ENCODE measurements at regions not wholly inside any gene's neighbourhood (a gene's known extent, or its start where the extent isn't known, plus 50 kb on each side); places are given as distances from the start of the nearest gene placed in this dataset.

DNA sequence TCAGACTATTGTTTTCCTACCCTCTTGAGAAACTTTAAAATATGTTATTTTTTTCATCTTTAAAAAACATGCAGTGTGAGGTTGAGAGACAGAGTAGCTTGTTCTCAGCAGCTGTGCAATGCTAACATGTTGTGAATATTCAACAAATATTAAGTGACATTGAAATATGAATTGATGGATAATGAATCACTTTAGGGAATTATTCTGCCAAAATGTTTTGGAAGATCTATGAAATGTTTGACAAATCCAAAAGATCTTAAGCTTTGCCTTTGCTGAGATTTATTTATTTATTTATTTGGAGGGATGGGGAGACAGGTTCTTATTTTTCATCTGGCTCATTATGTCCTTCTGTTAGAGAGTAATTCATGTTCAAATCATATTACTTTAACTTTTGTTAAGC lies 680.1 kb upstream of the CXADR start:
- DNase-seq = no peak
- no peaks in the 10 kb centered on the region for H3K9me3 ChIP-seq (replicated peaks)
- no peak overlapping the region for H3K27ac ChIP-seq
- H3K4me3 ChIP-seq = no peak overlapping the region
- peaks cover 16% of the 10 kb centered on the region for H3K4me1 ChIP-seq
- no peaks in the 10 kb centered on the region for H3K36me3 ChIP-seq
- H3K27me3 ChIP-seq = no peaks in the 10 kb centered on the region

DNA sequence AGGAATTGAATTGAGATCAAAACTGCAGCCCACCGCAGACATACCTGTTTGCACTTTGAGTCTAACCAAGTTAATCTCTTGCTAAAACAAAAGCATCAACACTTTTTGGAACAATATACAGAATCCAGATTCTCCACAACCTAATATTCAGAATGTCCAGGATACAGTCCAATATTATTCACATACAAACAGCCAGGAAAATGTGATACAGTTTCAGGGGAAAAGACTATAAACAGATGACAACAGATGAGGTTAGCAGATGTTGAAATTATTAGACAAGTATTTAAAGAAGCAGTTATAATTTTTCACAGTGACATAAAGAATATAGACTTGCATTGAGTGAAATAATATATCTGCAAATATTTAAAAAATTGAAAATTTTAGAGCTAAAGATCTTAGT lies 678.1 kb upstream of the CXADR start:
- H3K27ac ChIP-seq = no peak overlapping the region
- no peak for DNase-seq
- H3K4me3 ChIP-seq = no peak overlapping the region
- no peaks in the 10 kb centered on the region for H3K9me3 ChIP-seq (replicated peaks)
- no peaks in the 10 kb centered on the region for H3K27me3 ChIP-seq
- peaks cover 25% of the 10 kb centered on the region for H3K4me1 ChIP-seq
- H3K36me3 ChIP-seq = no peaks in the 10 kb centered on the region

DNA sequence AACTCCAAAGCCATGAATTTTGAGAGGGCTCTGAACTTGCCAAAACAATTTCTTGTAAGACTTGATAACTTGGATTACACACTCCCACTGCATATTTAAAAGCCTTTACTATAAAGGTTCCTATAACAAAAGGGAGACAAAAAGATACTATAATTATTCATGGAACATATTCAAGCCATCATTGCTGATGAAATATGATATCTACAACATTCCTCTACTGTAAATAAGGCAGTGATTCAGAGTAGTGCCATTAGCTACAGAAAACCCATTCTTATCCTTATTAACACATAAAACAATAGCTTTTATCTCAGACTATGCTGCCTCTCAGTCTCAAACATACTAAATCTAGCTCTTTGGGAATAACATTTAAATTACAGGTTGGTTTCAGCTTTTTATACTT lies 675.5 kb upstream of the CXADR start:
- Histone ChIP-seq H3K9me3 (replicated peaks) (no peaks in the 10 kb centered on the region), H3K27ac (no peak overlapping the region; the same call in 1 of the 2 replicates), H3K27me3 (no peaks in the 10 kb centered on the region), H3K4me1 (peaks cover 25% of the 10 kb centered on the region), H3K36me3 (no peaks in the 10 kb centered on the region), H3K4me3 (no peak overlapping the region)
- peak in 1 of 2 experiments; percentile 28 for DNase-seq

DNA sequence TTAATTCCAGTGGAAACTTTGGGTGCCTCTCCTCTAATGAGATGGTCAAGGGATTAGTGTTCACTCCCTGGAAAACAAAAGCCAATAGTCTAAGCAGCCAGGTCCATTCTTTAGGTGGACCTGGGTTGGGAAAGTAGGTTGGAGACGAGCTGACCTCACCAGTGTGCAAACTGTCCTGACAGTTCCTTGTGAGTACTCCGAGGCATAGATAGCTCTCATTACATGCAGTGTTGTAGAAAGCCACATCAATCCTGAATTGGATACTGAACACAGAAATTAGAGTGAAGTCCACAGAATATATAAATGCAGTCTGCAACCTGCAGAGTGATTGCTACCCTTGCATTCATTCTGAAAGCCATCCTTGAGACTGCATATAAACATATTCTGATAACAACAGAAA lies 675.1 kb upstream of the CXADR start:
- DNase-seq = peak in 1 of 2 experiments; percentile 28
- Histone ChIP-seq H3K4me3 (no peak overlapping the region), H3K27me3 (no peaks in the 10 kb centered on the region), H3K36me3 (no peaks in the 10 kb centered on the region), H3K4me1 (peaks cover 25% of the 10 kb centered on the region), H3K27ac (no peak overlapping the region; the same call in 1 of the 2 replicates), H3K9me3 (replicated peaks) (no peaks in the 10 kb centered on the region)

DNA sequence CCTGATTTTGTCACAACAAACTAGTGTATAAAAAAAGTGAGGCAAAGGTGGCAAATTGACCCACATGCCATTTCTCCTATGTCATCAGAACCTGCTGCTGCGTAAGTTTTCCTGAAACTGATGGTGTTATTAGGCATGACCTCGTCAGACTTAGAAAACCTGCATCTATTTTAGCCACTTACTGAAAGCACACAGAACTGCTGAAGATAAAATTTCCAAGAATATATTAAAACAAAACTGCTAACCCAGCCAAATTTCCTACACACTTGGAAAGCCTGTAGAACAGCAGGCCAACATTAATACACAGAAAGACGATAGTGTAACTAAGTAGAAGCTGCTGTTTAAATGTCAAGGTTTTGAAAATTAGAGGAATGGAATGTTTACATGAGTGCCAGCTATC lies 674.5 kb upstream of the CXADR start:
- H3K36me3 ChIP-seq = no peaks in the 10 kb centered on the region
- peak in 1 of 2 experiments; percentile 6 for DNase-seq
- no peaks in the 10 kb centered on the region for H3K9me3 ChIP-seq (replicated peaks)
- peaks cover 25% of the 10 kb centered on the region for H3K4me1 ChIP-seq
- H3K27me3 ChIP-seq = no peaks in the 10 kb centered on the region
- no peak overlapping the region for H3K4me3 ChIP-seq
- H3K27ac ChIP-seq = no peak overlapping the region

DNA sequence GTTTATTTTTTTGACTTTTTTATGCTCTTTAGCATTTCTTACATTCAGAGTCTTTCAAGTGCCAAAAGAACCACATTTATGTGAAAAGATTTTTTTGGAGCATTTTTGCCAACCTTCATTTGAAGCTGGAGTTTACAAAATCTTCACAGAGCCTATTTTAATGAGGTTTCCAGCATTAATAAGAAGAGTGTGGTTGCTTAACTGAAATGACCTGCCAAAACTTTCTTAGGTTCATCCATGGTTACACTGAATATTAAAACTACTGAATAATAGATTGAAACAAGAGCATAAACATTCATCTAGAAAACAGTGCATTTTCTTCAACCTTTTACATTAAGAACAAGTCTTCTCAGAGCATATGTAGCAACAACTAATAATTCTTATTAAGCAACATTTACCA lies 672.3 kb upstream of the CXADR start:
- H3K27me3 ChIP-seq = no peaks in the 10 kb centered on the region
- no peaks in the 10 kb centered on the region for H3K9me3 ChIP-seq (replicated peaks)
- H3K27ac ChIP-seq = no peak overlapping the region
- no peak overlapping the region for H3K4me3 ChIP-seq
- no peaks in the 10 kb centered on the region for H3K36me3 ChIP-seq
- peaks cover 25% of the 10 kb centered on the region for H3K4me1 ChIP-seq
- DNase-seq = no peak

DNA sequence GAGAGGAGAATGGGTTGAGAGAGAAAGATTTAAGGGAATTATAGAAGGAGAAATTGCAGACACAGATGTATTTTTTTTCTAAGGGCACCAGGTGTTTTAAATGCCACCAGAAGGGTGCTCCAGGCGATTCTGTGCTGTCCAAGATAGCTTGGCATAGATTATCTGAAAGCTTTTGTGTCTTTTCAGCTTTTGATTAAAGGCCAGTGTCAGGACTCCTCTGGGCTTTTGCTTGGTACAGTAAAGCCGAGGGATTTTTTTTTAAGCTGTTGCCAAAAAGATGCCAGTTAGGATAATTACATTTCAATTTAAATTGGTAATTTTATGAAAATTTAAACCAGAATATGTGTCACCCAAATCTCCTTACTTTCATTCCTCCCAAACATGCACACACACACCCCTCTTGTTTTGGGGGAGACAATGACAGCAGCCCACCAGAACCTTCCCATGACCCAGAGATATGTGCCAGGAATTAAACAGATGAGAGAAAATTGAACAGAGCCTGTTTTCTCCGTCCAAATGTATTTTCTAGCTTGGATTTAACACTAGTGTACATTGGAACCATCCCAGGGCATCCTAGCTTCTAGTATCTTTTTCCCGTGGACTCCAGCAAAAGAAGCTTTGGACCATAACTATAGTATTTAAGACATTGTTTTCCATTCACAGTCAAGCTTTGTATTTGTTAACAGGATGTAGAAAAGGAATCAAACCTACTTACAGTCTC lies 670.7 kb upstream of the CXADR start:
- H3K4me1 ChIP-seq = peaks cover 16% of the 10 kb centered on the region
- no peak overlapping the region for H3K4me3 ChIP-seq
- H3K9me3 ChIP-seq (replicated peaks) = no peaks in the 10 kb centered on the region
- H3K27ac ChIP-seq = no peak overlapping the region
- no peaks in the 10 kb centered on the region for H3K27me3 ChIP-seq
- H3K36me3 ChIP-seq = no peaks in the 10 kb centered on the region
- DNase-seq = no peak

DNA sequence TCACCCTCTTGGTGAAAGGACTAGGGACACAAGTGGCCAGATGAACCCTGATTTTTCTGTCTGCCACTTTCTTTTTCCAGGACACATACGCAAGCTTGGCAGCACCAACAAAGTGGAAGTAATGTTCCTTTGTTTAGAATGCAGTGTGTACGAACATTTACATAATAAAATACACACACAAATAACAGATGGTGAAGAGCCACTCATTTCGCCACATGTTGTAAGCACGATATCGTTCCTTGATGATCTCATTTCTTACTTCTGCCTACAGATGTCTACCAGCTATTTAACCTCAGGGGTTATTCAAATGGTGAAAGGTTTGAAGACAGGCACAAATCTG lies 670.2 kb upstream of the CXADR start:
- Histone ChIP-seq H3K9me3 (replicated peaks) (no peaks in the 10 kb centered on the region), H3K27me3 (no peaks in the 10 kb centered on the region), H3K4me1 (peaks cover 11% of the 10 kb centered on the region), H3K4me3 (no peak overlapping the region), H3K36me3 (no peaks in the 10 kb centered on the region), H3K27ac (no peak overlapping the region)
- no peak for DNase-seq

DNA sequence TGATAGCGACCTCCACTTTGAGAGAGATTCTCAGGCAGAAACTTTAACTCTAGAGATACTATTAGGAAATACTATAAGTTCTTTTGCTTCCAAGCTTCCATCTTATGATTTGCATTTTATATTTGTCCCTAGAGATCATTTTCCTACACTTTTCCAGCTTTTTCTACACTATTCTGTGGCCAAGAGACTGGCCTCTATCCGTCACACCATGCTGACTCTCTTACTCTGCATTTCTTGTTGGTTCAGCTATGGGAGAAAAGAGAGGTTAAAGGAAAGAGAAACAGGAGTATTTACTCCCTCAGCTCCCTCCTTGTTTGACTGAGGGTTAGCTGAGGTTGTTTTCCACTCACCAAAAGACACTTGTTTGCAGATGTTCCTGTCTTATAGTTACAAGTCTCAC lies 665.6 kb upstream of the CXADR start:
- H3K36me3 ChIP-seq = no peaks in the 10 kb centered on the region
- H3K27me3 ChIP-seq = no peaks in the 10 kb centered on the region
- DNase-seq = no peak
- no peak overlapping the region for H3K4me3 ChIP-seq
- H3K9me3 ChIP-seq (replicated peaks) = no peaks in the 10 kb centered on the region
- no peak overlapping the region for H3K27ac ChIP-seq
- no peaks in the 10 kb centered on the region for H3K4me1 ChIP-seq

DNA sequence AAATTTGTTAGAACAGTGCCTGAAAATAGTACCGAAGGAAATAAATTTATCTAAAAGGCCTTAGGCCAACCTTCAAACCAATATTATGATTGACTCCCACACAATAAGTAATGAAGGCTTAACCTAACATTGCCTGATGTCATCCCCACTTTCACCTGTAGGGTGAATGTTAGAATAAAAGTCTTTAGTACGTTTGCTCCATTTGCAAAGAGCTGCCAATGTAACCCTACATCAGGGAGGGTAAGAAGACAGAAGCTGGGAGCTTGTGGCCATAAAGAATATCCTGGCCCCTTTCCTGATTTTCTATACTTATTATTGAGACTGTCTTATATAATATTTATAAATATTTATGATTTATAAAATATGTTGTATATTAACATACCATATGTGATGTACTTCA lies 661.8 kb upstream of the CXADR start:
- H3K9me3 ChIP-seq (replicated peaks) = no peaks in the 10 kb centered on the region
- no peaks in the 10 kb centered on the region for H3K36me3 ChIP-seq
- DNase-seq = peak in 1 of 2 experiments; percentile 9
- no peaks in the 10 kb centered on the region for H3K27me3 ChIP-seq
- H3K4me3 ChIP-seq = no peak overlapping the region
- no peaks in the 10 kb centered on the region for H3K4me1 ChIP-seq
- no peak overlapping the region for H3K27ac ChIP-seq

DNA sequence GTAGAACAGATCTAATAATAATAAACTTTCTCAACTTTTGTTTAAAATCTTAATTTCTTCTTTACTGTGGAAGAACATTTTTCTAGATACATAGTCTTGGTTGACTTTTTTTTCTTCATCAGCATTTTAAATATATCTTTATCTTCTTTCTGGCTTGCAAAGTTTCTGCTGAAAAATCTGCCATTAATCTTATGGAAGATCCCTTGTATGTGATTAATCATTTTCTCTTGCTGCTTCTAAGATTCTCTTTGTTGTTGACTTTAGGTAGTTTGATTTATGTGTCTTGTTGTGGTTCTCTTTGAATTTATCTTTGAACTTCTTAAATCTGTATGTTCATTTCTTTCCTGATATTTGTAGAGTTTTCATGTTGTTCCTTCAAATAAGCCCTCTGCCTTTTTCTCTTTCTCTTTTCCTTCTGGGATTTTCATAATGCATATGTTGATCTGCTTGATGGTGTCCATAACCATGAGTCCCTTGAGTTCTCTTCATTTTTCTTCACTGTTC lies 657.6 kb upstream of the CXADR start:
- Histone ChIP-seq H3K27me3 (no peaks in the 10 kb centered on the region), H3K4me1 (no peaks in the 10 kb centered on the region), H3K36me3 (no peaks in the 10 kb centered on the region), H3K9me3 (replicated peaks) (no peaks in the 10 kb centered on the region), H3K4me3 (no peak overlapping the region), H3K27ac (no peak overlapping the region)
- no peak for DNase-seq

DNA sequence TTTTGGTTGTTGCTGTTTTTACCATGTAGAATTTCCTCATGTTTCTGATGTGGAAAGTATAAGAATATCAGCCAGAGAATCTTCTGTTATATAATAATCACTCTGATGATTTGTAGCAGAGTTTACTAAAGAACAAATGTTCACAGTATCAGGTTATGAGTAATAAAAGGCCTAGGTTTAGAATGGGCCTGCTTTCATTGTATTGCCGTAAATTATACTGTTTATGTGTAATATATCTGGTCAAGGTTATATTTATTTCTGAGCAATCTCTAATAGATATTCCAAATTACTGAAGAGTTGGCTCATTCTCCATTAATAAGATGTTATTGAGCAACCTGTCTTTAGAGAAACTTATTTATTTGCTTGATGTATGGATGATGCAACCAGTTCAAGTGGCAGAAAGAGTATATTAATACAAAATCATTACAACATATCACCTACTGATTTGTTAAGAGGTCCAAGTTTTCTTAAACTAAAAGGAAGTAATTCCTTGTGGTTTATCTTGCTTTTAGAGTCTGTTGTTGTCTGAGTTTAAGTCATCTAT lies 649.4 kb upstream of the CXADR start:
- Histone ChIP-seq H3K27ac (no peak overlapping the region), H3K9me3 (replicated peaks) (no peaks in the 10 kb centered on the region), H3K4me1 (no peaks in the 10 kb centered on the region), H3K27me3 (no peaks in the 10 kb centered on the region), H3K36me3 (no peaks in the 10 kb centered on the region), H3K4me3 (no peak overlapping the region)
- no peak for DNase-seq

DNA sequence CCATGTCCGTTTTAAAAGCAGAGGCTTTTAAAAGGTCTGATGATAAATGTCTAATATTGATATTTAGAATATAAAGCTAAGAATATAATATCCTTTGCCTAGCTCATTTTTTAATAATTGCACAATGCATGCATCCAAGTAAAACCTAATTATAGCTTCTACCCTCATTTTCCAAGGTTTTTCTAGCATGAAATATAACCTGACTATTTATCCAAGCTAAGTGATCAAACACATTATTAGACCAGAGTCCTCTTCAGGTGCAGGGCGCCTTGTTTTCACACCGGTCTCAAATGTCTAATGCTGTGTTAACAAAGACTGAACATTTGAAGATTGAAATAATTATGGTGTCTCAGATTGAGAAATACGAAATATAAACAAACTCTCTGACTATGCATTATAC lies 648.9 kb upstream of the CXADR start:
- DNase-seq = no peak
- H3K4me1 ChIP-seq = no peaks in the 10 kb centered on the region
- no peaks in the 10 kb centered on the region for H3K27me3 ChIP-seq
- H3K4me3 ChIP-seq = no peak overlapping the region
- H3K9me3 ChIP-seq (replicated peaks) = no peaks in the 10 kb centered on the region
- H3K36me3 ChIP-seq = no peaks in the 10 kb centered on the region
- H3K27ac ChIP-seq = no peak overlapping the region

DNA sequence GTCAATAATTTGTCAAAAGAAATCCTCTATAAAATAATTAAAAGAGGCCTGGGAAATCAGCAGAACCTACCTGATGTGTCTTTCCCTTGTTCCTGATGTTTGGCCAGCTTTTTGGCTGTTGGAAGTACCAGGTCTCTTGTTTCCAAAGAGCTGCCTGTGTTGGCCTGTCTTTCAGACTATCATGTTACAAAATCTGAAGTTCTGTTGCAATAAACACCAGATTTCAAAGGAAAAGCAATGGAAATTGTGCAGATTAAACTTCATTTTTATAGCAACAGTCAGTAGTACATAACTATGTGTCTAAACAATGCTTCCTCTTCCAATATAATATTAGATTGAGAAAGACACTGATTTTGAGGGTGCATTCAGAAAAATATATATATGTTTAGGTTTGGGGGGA lies 647.2 kb upstream of the CXADR start:
- DNase-seq = no peak
- H3K4me3 ChIP-seq = no peak overlapping the region
- no peak overlapping the region for H3K27ac ChIP-seq
- no peaks in the 10 kb centered on the region for H3K4me1 ChIP-seq
- no peaks in the 10 kb centered on the region for H3K27me3 ChIP-seq
- no peaks in the 10 kb centered on the region for H3K9me3 ChIP-seq (replicated peaks)
- H3K36me3 ChIP-seq = no peaks in the 10 kb centered on the region

DNA sequence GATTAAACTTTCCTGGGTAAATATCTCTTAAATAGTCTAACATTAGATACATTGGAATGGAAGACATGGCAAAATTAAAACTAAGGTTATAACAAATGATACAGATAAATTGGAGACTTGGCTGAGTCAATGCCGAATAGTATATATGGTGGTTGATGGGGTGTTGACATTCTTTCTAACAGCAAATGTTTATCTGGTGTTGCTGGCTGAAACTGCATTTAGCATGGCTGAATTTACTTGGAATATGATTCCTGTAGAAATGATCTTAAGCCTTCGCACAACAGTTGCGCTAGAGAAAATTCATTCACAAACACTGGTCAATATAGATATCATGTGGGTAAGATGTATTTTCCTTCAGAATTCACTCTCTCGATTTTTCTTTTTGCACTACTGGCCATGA lies 646.0 kb upstream of the CXADR start:
- H3K4me1 ChIP-seq = no peaks in the 10 kb centered on the region
- no peaks in the 10 kb centered on the region for H3K9me3 ChIP-seq (replicated peaks)
- no peaks in the 10 kb centered on the region for H3K36me3 ChIP-seq
- DNase-seq = no peak
- no peaks in the 10 kb centered on the region for H3K27me3 ChIP-seq
- no peak overlapping the region for H3K4me3 ChIP-seq
- H3K27ac ChIP-seq = no peak overlapping the region

DNA sequence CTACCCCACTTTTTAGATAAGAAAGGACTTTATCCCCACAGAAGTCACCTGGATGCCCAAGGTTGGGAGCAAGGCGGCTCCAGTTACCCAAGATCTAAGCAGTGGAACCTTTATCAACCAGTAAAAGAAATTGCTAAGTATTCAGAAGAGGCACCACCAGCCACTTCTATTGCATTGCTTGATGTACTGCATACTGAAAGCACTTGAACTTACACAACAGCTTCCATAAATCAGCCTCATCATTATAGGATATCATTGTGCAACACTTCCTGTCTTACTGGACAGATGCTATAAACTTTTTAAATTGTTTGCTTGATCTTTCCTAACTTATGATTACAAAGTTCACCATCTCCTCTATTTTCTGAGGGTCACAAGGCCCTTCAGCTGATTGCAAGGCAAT lies 642.7 kb upstream of the CXADR start:
- Histone ChIP-seq H3K4me3 (no peak overlapping the region), H3K4me1 (no peaks in the 10 kb centered on the region), H3K36me3 (no peaks in the 10 kb centered on the region), H3K27me3 (no peaks in the 10 kb centered on the region), H3K9me3 (replicated peaks) (no peaks in the 10 kb centered on the region), H3K27ac (no peak overlapping the region)
- no peak for DNase-seq
